ENCODE measurements at regions not wholly inside any gene's neighbourhood (a gene's known extent, or its start where the extent isn't known, plus 50 kb on each side); places are given as distances from the start of the nearest gene placed in this dataset.

DNA sequence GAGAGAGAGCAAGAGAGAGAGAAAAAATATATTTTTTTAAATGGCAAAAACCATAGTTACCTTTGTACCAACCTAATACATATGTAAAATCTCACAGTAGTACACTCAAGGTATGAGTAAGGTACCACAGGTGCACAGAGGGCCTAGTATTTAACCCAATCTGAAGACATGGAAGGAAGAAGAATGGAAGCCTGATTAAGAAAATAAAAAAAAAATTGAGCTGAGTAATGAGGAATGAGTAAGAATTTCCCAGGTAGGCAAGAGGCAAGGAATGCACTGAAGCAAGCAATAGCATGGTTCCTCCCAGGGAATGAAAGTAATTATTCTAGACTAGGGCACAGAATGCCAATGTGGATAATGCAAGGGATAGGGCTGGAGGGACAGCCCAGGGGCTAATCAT lies 294.2 kb downstream of the FIGN start:
- ATAC-seq (ENCODE audit: low FRiP score), result no peak
- H3K4me1 ChIP-seq (ENCODE audit: control insufficient read depth in 1 of 2, insufficient read depth in 2 of 2, low read length in 2 of 2), result no peaks in the 10 kb centered on the region
- no peak overlapping the region for H3K27ac ChIP-seq (ENCODE audit: low read depth in 1 of 2, low read length in 2 of 2)
- no peak overlapping the region for H3K4me3 ChIP-seq (ENCODE audit: low read length in 2 of 2)
- no peaks in the 10 kb centered on the region for H3K27me3 ChIP-seq (ENCODE audit: control insufficient read depth in 1 of 2, insufficient read depth in 2 of 2, low read length in 1 of 2)
- H3K9me3 ChIP-seq (ENCODE audit: control insufficient read depth, low read length), result no peaks in the 10 kb centered on the region
- DNase-seq, result no peak
- no peaks in the 10 kb centered on the region for H3K36me3 ChIP-seq (ENCODE audit: control insufficient read depth in 1 of 2, insufficient read depth in 2 of 2, low read length in 1 of 2)
- intact Hi-C loops (cut with DNase I), result no loop called here

DNA sequence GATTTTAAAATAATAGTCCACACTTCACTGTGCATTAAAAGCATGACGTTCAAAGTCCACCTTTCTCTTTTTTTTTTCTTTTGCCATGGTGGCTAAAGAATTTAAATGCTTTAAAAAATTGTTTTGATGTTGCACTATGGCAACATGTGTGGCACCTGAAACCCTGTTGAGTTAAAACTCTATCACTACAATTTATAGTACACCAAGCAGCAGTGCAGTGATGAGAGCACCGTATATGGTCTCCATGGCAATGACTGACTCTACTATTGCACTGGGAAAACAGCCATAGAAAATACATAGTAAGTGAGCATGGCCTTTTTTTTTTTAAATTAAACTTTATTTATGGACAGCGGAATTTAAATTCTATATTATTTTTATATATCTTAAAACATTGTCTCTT lies 298.8 kb downstream of the FIGN start:
- no peak for ATAC-seq (ENCODE audit: low FRiP score)
- no peak overlapping the region for H3K4me3 ChIP-seq (ENCODE audit: low read length in 2 of 2)
- no peaks in the 10 kb centered on the region for H3K36me3 ChIP-seq (ENCODE audit: control insufficient read depth in 1 of 2, insufficient read depth in 2 of 2, low read length in 1 of 2)
- 47 to 52% methylated on average over 3 of the region's 3 CpGs for WGBS, 2 donors
- intact Hi-C loops (cut with DNase I), result no loop called here
- no peaks in the 10 kb centered on the region for H3K4me1 ChIP-seq (ENCODE audit: control insufficient read depth in 1 of 2, insufficient read depth in 2 of 2, low read length in 2 of 2)
- H3K27me3 ChIP-seq (ENCODE audit: control insufficient read depth in 1 of 2, insufficient read depth in 2 of 2, low read length in 1 of 2), result no peaks in the 10 kb centered on the region
- no peak overlapping the region for H3K27ac ChIP-seq (ENCODE audit: low read depth in 1 of 2, low read length in 2 of 2)
- no peak for DNase-seq
- H3K9me3 ChIP-seq (ENCODE audit: control insufficient read depth, low read length), result no peaks in the 10 kb centered on the region

DNA sequence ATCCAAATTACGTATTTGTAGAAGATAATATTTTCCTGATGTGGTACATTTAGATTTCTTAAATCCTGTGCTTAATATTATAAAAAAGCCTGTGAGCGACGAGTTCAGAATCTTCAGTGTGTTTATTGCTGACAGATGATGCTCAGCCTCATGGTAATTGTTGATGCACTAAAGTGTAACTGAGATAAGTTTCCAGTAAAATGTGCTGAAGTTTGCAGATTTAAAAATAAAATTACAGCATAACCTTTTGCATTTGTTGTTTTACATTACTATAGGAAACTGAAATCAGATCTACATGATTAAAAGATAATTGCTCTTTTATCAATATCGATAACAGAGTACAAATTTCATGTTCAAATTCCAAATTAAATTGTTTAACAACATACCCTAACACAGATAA lies 307.6 kb downstream of the FIGN start:
- Histone ChIP-seq H3K4me1 (ENCODE audit: control insufficient read depth in 1 of 2, insufficient read depth in 2 of 2, low read length in 2 of 2) (peaks cover 0 to 3% of the 10 kb centered on the region in 2 donors), H3K27ac (ENCODE audit: low read depth in 1 of 2, low read length in 2 of 2) (no peak overlapping the region), H3K27me3 (ENCODE audit: control insufficient read depth in 1 of 2, insufficient read depth in 2 of 2, low read length in 1 of 2) (no peaks in the 10 kb centered on the region), H3K9me3 (ENCODE audit: control insufficient read depth, low read length) (no peaks in the 10 kb centered on the region), H3K36me3 (ENCODE audit: control insufficient read depth in 1 of 2, insufficient read depth in 2 of 2, low read length in 1 of 2) (no peaks in the 10 kb centered on the region), H3K4me3 (ENCODE audit: low read length in 2 of 2) (no peak overlapping the region)
- intact Hi-C loops (cut with DNase I), result no loop called here
- WGBS, 2 donors, result 85 to 89% methylated on average over 4 of the region's 4 CpGs
- ATAC-seq (ENCODE audit: low FRiP score), result no peak
- DNase-seq, result no peak

DNA sequence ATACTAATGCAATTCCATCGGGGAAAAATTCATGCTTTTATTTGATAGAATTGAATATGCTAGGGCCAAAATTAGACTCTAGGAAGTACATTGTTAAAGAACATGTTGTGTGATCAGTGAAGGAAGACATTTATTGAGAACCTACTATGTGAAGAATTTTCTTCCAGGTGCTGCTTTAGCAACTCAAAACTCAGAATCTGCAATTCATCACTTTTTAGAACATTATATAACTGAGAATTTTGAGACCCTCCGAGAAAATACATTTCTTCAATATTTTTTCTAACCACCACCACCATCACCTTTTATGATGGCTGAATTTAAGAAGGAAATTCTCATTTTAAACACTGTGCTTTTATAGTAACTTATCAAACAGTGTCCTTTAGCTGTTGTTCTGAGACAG lies 315.2 kb downstream of the FIGN start:
- no peaks in the 10 kb centered on the region for H3K27me3 ChIP-seq (ENCODE audit: control insufficient read depth in 1 of 2, insufficient read depth in 2 of 2, low read length in 1 of 2)
- DNase-seq (no peak), ATAC-seq (ENCODE audit: low FRiP score) (no peak)
- intact Hi-C loops (cut with DNase I), result no loop called here
- no peak overlapping the region for H3K4me3 ChIP-seq (ENCODE audit: low read length in 2 of 2)
- WGBS, 2 donors, result 84 to 87% methylated on average over 2 of the region's 2 CpGs
- H3K9me3 ChIP-seq (ENCODE audit: control insufficient read depth, low read length), result no peaks in the 10 kb centered on the region
- H3K27ac ChIP-seq (ENCODE audit: low read depth in 1 of 2, low read length in 2 of 2), result no peak overlapping the region
- H3K4me1 ChIP-seq (ENCODE audit: control insufficient read depth in 1 of 2, insufficient read depth in 2 of 2, low read length in 2 of 2), result no peaks in the 10 kb centered on the region
- H3K36me3 ChIP-seq (ENCODE audit: control insufficient read depth in 1 of 2, insufficient read depth in 2 of 2, low read length in 1 of 2), result no peaks in the 10 kb centered on the region

DNA sequence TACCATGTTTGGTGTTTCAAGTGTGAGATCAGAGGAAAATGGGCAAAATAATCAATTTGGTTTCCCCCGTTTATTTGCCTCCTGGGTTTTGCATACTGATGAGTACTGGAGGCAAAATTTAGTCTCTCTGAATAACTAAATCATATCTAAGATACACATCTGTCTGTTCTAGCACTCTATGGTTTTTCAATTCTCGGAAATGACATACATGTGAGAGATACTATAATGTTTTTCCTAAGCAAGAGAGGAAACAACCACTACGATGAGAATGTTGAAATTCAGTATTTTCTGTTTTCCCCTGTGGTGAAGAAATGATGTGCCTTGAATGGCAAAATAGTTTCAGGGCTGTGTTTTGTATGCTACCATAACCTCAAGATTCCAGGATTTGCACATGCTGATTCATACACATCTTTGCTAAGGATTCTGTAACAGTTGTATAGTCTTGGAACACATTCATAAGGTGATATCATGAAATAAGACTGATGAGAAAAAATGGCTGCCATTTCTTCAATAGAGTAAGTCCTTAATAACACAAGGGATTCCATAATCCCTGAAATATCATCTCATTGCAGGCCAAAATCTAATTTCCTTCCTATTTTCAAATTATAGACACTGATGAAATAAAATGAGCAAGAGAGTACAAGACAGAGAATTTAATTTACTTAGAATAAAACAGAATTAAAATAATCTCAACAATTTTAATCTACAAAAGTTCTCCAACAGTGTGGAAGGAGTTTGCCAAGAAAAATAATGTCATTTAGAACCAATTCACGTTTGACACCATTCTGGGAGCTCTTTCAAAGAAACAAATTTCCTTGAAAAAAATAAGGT lies 316.6 kb downstream of the FIGN start:
- Histone ChIP-seq H3K4me1 (ENCODE audit: control insufficient read depth in 1 of 2, insufficient read depth in 2 of 2, low read length in 2 of 2) (no peaks in the 10 kb centered on the region), H3K27ac (ENCODE audit: low read depth in 1 of 2, low read length in 2 of 2) (no peak overlapping the region), H3K36me3 (ENCODE audit: control insufficient read depth in 1 of 2, insufficient read depth in 2 of 2, low read length in 1 of 2) (no peaks in the 10 kb centered on the region), H3K27me3 (ENCODE audit: control insufficient read depth in 1 of 2, insufficient read depth in 2 of 2, low read length in 1 of 2) (no peaks in the 10 kb centered on the region), H3K4me3 (ENCODE audit: low read length in 2 of 2) (no peak overlapping the region), H3K9me3 (ENCODE audit: control insufficient read depth, low read length) (no peaks in the 10 kb centered on the region)
- intact Hi-C loops (cut with DNase I), result no loop called here
- ATAC-seq (ENCODE audit: low FRiP score) (no peak), DNase-seq (no peak)
- 61 to 64% methylated on average over 4 of the region's 4 CpGs for WGBS, 2 donors

DNA sequence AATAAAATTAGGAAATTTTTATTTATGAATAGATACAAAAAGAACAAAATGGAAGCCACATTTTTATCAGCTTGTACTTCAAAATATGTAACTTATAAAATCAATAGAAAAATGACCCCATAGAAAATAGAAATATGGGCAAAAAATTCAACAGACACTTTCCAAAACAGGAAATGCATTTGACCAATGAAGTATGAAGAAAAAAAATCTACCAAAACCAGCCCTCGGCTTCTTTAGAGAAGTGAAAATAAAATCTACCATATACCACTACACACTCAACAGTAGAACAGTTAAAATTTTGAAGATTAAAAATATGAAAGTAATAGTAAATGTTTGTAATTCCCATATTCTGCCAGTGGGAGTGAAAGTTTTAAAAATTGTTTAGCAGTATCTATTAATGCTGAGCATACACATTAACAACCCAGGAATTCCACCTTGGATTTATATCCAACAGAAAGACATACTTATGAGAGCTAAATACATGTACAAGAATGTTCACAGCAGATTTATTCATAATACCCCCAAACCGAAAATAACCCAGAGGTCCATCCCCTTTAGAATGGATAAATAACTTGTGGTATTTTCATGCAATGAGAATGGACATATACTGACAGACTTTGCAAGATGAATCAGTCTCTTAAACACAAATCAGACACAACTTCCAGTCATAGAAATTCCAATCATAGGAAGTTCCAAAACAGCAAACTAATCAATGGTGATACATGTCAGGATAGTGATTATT lies 318.0 kb downstream of the FIGN start:
- Histone ChIP-seq H3K27me3 (ENCODE audit: control insufficient read depth in 1 of 2, insufficient read depth in 2 of 2, low read length in 1 of 2) (no peaks in the 10 kb centered on the region), H3K27ac (ENCODE audit: low read depth in 1 of 2, low read length in 2 of 2) (no peak overlapping the region), H3K9me3 (ENCODE audit: control insufficient read depth, low read length) (no peaks in the 10 kb centered on the region), H3K4me3 (ENCODE audit: low read length in 2 of 2) (no peak overlapping the region), H3K36me3 (ENCODE audit: control insufficient read depth in 1 of 2, insufficient read depth in 2 of 2, low read length in 1 of 2) (no peaks in the 10 kb centered on the region), H3K4me1 (ENCODE audit: control insufficient read depth in 1 of 2, insufficient read depth in 2 of 2, low read length in 2 of 2) (peaks cover 0 to 3% of the 10 kb centered on the region in 2 donors)
- intact Hi-C loops (cut with DNase I), result no loop called here
- 93 to 97% methylated on average over 2 of the region's 2 CpGs for WGBS, 2 donors
- ATAC-seq (ENCODE audit: low FRiP score) (no peak), DNase-seq (no peak)

DNA sequence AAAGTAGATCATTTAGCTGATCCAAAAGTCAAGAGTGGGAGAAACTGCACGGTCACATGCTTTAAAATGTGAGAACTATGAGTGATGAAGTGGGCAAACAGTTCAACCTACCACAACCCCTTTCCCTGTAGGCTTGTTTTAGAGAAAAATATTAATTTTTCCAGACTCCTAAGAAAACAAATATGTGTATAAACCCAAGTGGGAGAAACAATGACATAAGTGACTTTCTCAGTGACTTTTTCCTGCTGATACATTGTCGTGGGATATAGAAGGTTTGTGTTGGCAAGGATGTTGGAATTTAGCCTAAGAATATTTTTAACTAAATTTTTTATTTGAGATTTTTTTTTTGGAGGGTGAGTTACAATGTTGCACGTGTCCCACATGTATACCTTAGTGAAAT lies 321.7 kb downstream of the FIGN start:
- no peak overlapping the region for H3K27ac ChIP-seq (ENCODE audit: low read depth in 1 of 2, low read length in 2 of 2)
- intact Hi-C loops (cut with DNase I), result no loop called here
- H3K27me3 ChIP-seq (ENCODE audit: control insufficient read depth in 1 of 2, insufficient read depth in 2 of 2, low read length in 1 of 2), result no peaks in the 10 kb centered on the region
- no peak overlapping the region for H3K4me3 ChIP-seq (ENCODE audit: low read length in 2 of 2)
- ATAC-seq (ENCODE audit: low FRiP score) (no peak), DNase-seq (no peak)
- H3K9me3 ChIP-seq (ENCODE audit: control insufficient read depth, low read length), result no peaks in the 10 kb centered on the region
- WGBS, 2 donors, result 5 to 6% methylated on average over 3 of the region's 3 CpGs
- no peaks in the 10 kb centered on the region for H3K36me3 ChIP-seq (ENCODE audit: control insufficient read depth in 1 of 2, insufficient read depth in 2 of 2, low read length in 1 of 2)
- peaks cover 0 to 3% of the 10 kb centered on the region in 2 donors for H3K4me1 ChIP-seq (ENCODE audit: control insufficient read depth in 1 of 2, insufficient read depth in 2 of 2, low read length in 2 of 2)

DNA sequence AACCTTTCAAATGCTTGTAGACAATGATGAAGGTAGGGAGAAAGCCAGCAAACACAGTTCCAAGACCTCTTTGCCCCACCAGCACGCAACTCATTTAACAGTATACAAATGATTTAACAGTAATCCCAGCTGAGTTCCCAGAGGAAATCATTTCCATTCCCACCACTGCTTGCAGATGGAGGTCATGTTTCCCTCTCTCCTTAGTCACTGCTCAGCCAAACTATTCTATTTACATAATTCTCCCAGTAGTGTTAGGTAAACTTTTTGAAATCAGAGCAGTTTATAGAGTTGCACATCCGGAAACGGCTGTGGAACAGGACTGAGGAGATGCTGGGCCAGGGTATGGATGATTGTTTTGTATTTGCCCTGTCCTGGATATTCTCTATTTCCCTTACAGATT lies 328.5 kb downstream of the FIGN start:
- Histone ChIP-seq H3K4me3 (ENCODE audit: low read length in 2 of 2) (no peak overlapping the region), H3K36me3 (ENCODE audit: control insufficient read depth in 1 of 2, insufficient read depth in 2 of 2, low read length in 1 of 2) (no peaks in the 10 kb centered on the region), H3K27ac (ENCODE audit: low read depth in 1 of 2, low read length in 2 of 2) (no peak overlapping the region), H3K27me3 (ENCODE audit: control insufficient read depth in 1 of 2, insufficient read depth in 2 of 2, low read length in 1 of 2) (no peaks in the 10 kb centered on the region), H3K9me3 (ENCODE audit: control insufficient read depth, low read length) (no peaks in the 10 kb centered on the region), H3K4me1 (ENCODE audit: control insufficient read depth in 1 of 2, insufficient read depth in 2 of 2, low read length in 2 of 2) (no peaks in the 10 kb centered on the region)
- no peak for ATAC-seq (ENCODE audit: low FRiP score)
- WGBS, 2 donors, result 39 to 54% methylated on average over 3 of the region's 3 CpGs
- intact Hi-C loops (cut with DNase I), result no loop called here
- no peak for DNase-seq

DNA sequence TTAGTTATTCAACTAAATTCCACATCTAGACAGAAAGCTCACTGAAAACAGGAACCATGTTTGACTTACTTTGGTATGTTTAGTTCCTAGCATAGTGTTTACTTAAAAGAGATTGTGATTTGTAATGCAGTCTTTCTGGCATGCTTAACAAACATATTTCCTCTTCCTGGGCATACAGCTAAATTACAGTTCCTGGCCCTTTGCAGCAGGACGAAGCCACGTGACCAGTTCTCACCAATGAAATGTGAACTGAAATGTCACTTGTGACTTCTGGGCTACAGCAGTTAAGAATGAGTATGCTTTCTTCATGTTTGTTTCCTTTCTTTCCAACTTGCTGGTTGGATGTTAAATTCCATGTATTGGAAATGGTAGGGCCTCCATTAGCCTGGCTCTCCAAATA lies 330.5 kb downstream of the FIGN start:
- WGBS, 2 donors, result 95 to 98% methylated on average over 2 of the region's 2 CpGs
- Histone ChIP-seq H3K4me3 (ENCODE audit: low read length in 2 of 2) (no peak overlapping the region), H3K4me1 (ENCODE audit: control insufficient read depth in 1 of 2, insufficient read depth in 2 of 2, low read length in 2 of 2) (no peaks in the 10 kb centered on the region), H3K9me3 (ENCODE audit: control insufficient read depth, low read length) (no peaks in the 10 kb centered on the region), H3K27me3 (ENCODE audit: control insufficient read depth in 1 of 2, insufficient read depth in 2 of 2, low read length in 1 of 2) (no peaks in the 10 kb centered on the region), H3K36me3 (ENCODE audit: control insufficient read depth in 1 of 2, insufficient read depth in 2 of 2, low read length in 1 of 2) (no peaks in the 10 kb centered on the region), H3K27ac (ENCODE audit: low read depth in 1 of 2, low read length in 2 of 2) (no peak overlapping the region)
- intact Hi-C loops (cut with DNase I), result no loop called here
- DNase-seq (no peak), ATAC-seq (ENCODE audit: low FRiP score) (no peak)

Data from aorta (tissue), 5 donors.